Mesothelial cell of epicardium (in vitro differentiated cells): ENCODE measurements at regions not wholly inside any gene's neighbourhood (a gene's known extent, or its start where the extent isn't known, plus 50 kb on each side); places are given as distances from the start of the nearest gene placed in this dataset.

Source experiments
- DNase-seq, 2 experiments: peaks; one replicate each; pipeline ENCODE4 v3.0.0; 2021; ENCODE audit warnings: low spot score in 2 of 2; ENCODE audit not compliant: unreplicated experiment in 2 of 2
- H3K27ac Mint-ChIP-seq: 2 replicates; pipeline ENCODE4 v1.8.0; 2021; ENCODE audit warnings: mixed read lengths
- H3K27me3 Mint-ChIP-seq: 2 replicates; pipeline ENCODE4 v1.8.0; 2021; ENCODE audit warnings: low read depth, mixed read lengths
- H3K36me3 Mint-ChIP-seq: 2 replicates; pipeline ENCODE4 v1.8.0; 2021; ENCODE audit warnings: mixed read lengths
- H3K4me1 Mint-ChIP-seq: 2 replicates; pipeline ENCODE4 v1.8.0; 2021; ENCODE audit warnings: mixed read lengths
- H3K4me3 Mint-ChIP-seq: 2 replicates; pipeline ENCODE4 v1.8.0; 2021; ENCODE audit warnings: mild to moderate bottlenecking, moderate library complexity, mixed read lengths
- H3K9me3 Mint-ChIP-seq: 2 replicates; pipeline ENCODE4 v1.8.0; 2021; ENCODE audit warnings: mixed read lengths
- TF ChIP-seq, protein P1 (sequence below): fragments of 200-600 bp; sonication (generic); IDR thresholded peaks from one replicate; pipeline ENCODE4 v1.5.0; 2021; ENCODE audit warnings: antibody characterized with exemption; ENCODE audit not compliant: unreplicated experiment

DNA sequence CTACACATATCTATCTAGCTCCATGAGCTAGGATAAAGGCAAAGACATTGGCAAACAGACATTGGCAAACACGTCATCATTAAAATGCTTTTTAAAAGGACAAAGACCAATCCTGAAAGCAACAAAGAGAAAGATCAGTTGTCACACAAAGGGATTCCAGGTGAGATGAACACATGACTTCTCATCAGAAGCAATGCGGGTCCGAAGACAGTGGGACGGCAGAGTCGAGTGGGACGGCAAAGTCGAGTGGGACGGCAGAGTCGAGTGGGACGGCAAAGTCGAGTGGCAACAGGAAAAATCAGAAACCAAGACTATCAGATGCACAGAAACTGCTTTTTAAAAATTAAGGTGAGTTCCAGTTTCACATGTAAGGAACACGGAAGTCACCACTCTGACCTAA is 609.5 kb downstream of the BRD1 start:
- H3K27ac Mint-ChIP-seq, result no peak overlapping the region
- TF ChIP-seq, protein P1, sequence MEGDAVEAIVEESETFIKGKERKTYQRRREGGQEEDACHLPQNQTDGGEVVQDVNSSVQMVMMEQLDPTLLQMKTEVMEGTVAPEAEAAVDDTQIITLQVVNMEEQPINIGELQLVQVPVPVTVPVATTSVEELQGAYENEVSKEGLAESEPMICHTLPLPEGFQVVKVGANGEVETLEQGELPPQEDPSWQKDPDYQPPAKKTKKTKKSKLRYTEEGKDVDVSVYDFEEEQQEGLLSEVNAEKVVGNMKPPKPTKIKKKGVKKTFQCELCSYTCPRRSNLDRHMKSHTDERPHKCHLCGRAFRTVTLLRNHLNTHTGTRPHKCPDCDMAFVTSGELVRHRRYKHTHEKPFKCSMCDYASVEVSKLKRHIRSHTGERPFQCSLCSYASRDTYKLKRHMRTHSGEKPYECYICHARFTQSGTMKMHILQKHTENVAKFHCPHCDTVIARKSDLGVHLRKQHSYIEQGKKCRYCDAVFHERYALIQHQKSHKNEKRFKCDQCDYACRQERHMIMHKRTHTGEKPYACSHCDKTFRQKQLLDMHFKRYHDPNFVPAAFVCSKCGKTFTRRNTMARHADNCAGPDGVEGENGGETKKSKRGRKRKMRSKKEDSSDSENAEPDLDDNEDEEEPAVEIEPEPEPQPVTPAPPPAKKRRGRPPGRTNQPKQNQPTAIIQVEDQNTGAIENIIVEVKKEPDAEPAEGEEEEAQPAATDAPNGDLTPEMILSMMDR, result no peak
- H3K36me3 Mint-ChIP-seq, result no peaks in the 10 kb centered on the region
- H3K4me3 Mint-ChIP-seq, result no peak overlapping the region
- DNase-seq, result peak in 1 of 2 experiments; percentile 10
- no peaks in the 10 kb centered on the region for H3K4me1 Mint-ChIP-seq
- H3K27me3 Mint-ChIP-seq, result peaks cover 3% of the 10 kb centered on the region
- peaks cover 41% of the 10 kb centered on the region for H3K9me3 Mint-ChIP-seq

DNA sequence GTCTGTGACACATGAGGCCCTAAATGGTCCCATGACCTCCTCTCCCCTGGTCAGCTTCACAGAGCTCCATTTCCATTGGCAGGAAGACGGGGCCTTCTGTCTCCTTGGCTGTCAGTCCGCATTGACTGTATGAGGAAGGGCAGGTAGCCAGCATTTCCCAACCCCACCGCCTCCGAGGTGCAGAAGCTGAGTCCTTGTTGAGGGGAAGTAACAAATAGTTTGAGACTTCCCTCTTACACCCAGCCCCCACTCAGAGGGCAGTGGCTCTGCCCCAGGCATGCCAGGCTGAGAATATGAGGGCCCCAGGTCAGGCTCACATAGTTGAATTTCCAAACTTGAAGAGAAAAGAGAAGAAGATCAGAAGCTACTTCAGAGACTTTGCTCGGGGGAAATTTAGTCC is 611.1 kb downstream of the BRD1 start:
- Mint-ChIP-seq H3K4me3 (no peak overlapping the region), H3K9me3 (peaks cover 41% of the 10 kb centered on the region), H3K36me3 (no peaks in the 10 kb centered on the region), H3K4me1 (no peaks in the 10 kb centered on the region), H3K27ac (no peak overlapping the region), H3K27me3 (no peaks in the 10 kb centered on the region)
- TF ChIP-seq, protein P1, result no peak
- DNase-seq, result peak in 1 of 2 experiments; percentile 20

DNA sequence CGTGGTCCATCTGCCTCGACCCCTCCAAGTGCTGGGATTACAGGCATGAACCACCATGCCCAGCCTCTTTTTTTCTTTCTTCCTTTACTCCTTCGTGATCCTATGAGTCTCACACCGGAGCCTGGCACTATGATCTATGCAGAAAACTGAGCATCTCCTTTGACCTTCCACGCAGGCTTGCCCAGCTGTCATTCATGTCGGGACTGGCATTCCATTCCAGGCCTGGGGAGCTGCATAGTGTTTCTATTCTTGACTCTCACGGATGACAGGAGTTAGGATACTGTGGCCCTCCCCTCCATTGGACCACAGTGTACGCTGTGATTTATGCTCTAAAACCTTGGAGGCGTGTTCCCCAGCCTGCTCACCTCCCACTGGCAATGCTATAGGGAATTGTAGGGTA is 611.8 kb downstream of the BRD1 start:
- Mint-ChIP-seq H3K27me3 (no peaks in the 10 kb centered on the region), H3K27ac (no peak overlapping the region), H3K4me1 (no peaks in the 10 kb centered on the region), H3K36me3 (no peaks in the 10 kb centered on the region), H3K4me3 (no peak overlapping the region), H3K9me3 (peaks cover 39% of the 10 kb centered on the region)
- TF ChIP-seq, protein P1, result no peak
- peak in 1 of 2 experiments; percentile 2 for DNase-seq

DNA sequence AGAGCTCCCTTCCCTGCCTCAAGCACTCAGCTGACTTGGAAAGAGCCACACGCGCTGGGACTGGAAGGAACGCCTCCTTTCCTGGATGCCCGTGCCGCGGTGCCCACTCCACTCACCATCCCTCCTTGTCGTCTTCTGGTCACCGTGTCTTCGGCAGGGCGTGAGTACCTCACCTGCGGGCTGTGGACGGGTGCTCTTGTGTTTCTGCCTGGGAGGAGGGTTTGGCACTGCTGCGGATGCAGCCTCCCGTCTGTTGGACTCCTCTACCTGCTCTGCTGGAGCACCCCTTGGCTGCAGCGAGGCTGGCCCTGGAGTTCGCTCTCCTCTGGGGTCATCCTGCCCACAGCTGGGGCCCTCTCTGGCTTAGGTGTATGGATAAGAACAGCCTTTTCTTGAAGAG is 612.7 kb downstream of the BRD1 start:
- Mint-ChIP-seq H3K36me3 (no peaks in the 10 kb centered on the region), H3K4me3 (no peak overlapping the region), H3K27ac (no peak overlapping the region), H3K27me3 (no peaks in the 10 kb centered on the region), H3K4me1 (no peaks in the 10 kb centered on the region), H3K9me3 (peaks cover 37% of the 10 kb centered on the region)
- DNase-seq, result peak in 1 of 2 experiments; percentile 28
- TF ChIP-seq, protein P1, result no peak

DNA sequence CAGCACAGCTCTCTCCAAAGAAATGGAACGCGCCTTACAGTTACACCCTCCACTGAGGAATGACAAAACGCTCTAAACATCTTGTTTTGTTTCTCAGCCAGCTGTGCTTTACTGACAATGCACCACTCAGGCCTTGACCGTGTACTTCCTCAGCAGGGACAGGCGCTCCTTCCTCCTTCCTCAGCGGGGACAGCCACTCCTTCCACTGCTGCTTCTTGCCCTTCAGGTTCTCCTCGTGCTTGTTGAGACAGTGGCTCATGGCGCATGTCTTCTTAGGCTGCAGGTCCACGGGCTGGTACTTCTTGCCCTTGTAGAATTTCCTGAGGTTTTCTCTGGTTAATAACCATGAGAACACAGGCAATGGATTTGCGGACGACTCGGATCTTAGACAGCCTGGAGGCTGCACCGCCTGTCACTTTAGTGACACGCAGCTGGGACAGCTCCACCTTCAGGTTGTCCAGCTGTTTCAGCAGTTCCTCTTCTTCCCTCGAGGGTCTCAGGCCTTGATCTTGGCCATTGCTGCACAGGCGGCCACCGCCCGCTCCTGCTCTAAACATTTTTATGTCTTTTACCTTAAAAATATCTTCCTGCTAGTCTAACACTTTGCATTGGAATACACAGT is 613.8 kb downstream of the BRD1 start:
- TF ChIP-seq, protein P1, result no peak
- Mint-ChIP-seq H3K27me3 (no peaks in the 10 kb centered on the region), H3K4me1 (peaks cover 6% of the 10 kb centered on the region), H3K4me3 (no peak overlapping the region), H3K27ac (no peak overlapping the region), H3K36me3 (no peaks in the 10 kb centered on the region), H3K9me3 (peaks cover 29% of the 10 kb centered on the region)
- peak; percentile 7 to 22 for DNase-seq

DNA sequence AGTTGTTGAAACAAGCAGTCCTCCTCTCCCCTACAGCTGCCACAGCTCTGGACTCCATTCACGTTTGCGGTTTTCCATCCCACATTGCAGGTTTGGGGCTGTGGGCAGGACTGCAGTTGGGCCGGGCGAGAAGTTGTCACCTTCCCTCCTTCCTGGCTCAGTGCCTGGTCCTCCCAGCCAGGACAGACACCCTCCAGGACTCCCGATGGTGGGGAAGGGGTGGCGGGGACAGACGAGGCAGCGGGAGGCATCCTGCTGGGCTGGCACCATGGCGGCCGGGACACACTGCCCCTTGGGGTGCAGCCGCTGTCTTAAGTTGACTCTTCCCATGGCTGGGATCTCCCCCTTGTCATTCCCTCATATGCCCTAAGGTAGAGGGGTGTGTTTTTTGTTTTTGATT is 615.2 kb downstream of the BRD1 start:
- peak; percentile 18 to 24 for DNase-seq
- Mint-ChIP-seq H3K9me3 (peaks cover 18% of the 10 kb centered on the region), H3K4me3 (no peak overlapping the region), H3K4me1 (peaks cover 6% of the 10 kb centered on the region), H3K36me3 (no peaks in the 10 kb centered on the region), H3K27me3 (no peaks in the 10 kb centered on the region), H3K27ac (no peak overlapping the region)
- TF ChIP-seq, protein P1, result no peak
